GM12873 (cell line): ENCODE measurements at regions not wholly inside any gene's neighbourhood (a gene's known extent, or its start where the extent isn't known, plus 50 kb on each side); places are given as distances from the start of the nearest gene placed in this dataset.

Experiments
- TF ChIP-seq, protein P1 (sequence below): IDR thresholded peaks from 2 replicates; pipeline ENCODE4 v1.5.1; 2012; ENCODE audit warnings: low read depth, mild to moderate bottlenecking, moderate library complexity, low read length, control low read depth; ENCODE audit not compliant: insufficient read depth; ENCODE audit errors: missing control alignments

DNA sequence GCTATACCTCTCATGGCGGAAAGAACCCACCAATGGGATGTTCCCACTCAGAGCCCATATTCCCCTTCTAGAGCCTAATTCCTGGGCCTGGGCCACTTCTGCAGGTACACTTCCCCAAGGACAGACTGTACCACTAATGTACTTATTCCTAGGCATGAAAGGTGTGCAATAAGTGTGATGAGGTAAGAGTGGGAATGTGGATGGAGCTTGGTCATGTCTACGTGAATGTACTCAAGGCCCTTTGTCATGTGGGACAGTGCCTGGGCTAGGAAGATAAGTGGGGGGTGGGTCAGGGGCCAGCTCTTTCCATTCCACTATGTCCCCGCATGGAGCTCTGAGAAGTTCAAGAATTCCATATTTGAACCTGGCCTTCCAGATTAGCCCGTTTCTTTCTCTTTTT is 63.4 kb upstream of the FUT8 start:
- TF ChIP-seq, protein P1, sequence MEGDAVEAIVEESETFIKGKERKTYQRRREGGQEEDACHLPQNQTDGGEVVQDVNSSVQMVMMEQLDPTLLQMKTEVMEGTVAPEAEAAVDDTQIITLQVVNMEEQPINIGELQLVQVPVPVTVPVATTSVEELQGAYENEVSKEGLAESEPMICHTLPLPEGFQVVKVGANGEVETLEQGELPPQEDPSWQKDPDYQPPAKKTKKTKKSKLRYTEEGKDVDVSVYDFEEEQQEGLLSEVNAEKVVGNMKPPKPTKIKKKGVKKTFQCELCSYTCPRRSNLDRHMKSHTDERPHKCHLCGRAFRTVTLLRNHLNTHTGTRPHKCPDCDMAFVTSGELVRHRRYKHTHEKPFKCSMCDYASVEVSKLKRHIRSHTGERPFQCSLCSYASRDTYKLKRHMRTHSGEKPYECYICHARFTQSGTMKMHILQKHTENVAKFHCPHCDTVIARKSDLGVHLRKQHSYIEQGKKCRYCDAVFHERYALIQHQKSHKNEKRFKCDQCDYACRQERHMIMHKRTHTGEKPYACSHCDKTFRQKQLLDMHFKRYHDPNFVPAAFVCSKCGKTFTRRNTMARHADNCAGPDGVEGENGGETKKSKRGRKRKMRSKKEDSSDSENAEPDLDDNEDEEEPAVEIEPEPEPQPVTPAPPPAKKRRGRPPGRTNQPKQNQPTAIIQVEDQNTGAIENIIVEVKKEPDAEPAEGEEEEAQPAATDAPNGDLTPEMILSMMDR, result no peak

DNA sequence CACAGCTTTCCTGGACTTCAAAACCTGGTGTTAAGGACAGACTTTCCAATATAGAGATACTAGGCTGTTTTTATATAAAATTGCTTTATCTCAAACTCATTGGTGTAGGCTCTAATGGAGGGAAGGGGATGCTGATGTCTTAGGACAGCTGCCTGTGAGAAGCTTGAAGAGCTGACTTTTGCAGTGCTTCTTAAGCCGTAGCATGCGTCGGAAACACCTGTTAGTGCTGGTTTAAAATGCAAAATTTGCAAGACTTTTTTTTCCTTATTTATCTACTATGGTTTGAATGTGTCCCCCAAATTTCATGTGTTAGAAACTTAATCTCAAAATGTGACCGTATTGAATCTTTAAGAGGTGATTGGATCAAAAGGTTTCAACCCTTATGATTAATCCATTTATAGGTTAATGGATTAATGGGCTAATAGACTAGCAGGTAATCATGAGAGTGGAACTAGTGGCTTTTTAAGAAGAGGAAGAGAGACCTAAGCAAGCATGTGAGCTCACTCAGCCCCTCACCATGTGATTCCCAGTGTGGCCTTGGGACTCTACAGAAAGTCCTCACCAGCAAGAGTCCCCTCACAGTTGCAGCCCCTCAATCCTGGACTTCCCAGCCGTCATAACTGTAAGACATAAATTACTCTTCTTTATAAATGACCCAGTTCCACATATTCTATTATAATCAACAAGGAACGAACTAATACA is 60.9 kb upstream of the FUT8 start:
- TF ChIP-seq, protein P1, result no peak

DNA sequence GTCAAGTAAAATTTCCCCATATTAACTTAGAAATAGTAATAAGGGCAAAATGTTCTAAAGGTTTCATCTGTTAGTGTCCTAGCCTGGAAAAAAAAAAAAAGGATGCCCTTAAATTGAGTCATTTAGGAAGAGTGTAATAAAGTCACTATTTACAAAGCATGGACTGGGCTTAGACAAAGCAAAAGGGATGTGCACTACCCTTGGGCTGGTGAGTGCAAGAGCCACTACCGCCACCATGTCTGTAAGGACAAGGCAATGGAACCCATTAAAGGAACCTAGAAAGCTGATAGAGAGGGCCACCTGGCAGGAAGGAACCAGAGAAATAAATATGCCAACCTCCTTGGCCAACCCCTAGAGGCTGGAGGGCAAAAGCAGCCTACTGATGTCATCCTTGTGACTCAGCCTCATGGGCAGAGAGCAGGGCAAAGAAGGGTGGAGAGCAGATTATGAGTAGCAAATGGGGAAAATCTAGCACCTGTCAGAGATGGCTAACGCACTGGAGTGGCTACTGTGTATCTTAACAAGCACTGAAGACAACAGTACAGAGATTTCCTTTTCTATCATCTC is 59.5 kb upstream of the FUT8 start:
- TF ChIP-seq, protein P1, result no peak

DNA sequence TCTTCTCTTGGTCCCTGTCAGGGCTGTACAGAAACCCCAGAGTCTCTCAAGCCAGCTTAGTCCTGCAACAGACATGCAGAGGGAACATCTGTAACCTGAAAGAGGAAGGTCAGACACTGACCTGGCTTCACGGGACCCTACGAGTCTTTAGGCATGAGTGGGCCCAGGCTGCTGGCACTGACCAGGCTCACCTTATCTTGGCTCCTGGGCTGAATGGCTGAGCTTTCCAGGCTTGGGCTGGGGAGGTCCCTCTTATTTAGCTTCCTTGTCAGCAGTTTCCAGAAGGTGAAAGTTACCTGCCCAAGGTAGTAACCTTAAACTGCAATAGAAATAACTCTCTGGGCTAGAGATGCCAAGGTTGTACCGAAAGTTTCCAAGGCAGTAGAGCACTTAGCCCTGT is 58.4 kb upstream of the FUT8 start:
- TF ChIP-seq, protein P1, result no peak

DNA sequence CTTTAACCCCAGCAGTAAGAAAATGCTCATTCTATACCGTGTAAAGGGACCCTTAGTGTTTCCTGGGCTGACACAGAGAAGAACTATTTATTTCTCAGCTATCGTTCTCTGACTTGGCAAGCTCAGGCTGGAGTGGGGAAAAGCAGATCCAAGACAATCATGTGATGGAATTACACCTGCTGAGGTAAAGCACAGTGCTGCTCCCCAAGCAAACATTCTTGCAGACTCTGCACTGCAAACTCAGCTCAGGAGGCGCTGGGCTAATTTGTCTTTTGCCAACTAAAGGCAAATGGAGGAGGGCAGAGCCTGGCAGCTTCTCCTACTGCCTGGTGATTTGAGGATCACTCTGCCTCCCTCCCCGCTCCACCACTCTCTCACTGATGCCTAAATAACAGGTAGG is 57.8 kb upstream of the FUT8 start:
- TF ChIP-seq, protein P1, result no peak

DNA sequence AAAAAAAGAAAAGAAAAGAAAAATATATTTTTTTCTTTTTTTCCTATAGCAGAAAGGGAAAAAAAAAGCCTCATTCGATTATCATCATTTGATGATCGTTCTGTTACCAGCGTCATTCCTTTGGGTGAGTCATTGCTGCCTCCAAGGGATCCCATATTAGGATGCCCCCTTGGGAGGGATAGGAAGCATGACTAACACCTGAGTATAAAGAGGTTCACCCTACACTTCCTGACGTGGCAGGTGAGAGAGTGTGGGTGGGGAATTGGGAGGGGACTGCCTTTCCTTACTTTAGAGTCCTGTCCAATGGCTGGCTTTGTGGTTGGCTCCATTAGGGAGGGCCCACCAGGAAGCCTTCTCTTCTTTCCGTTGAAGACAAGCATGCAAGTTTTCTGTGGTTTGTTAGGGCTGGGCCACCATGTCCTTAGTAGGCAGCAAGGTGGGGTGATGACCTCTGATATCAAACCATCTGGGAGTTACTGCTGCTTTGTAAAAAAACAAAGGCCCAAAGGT is 56.1 kb upstream of the FUT8 start:
- TF ChIP-seq, protein P1, result no peak

DNA sequence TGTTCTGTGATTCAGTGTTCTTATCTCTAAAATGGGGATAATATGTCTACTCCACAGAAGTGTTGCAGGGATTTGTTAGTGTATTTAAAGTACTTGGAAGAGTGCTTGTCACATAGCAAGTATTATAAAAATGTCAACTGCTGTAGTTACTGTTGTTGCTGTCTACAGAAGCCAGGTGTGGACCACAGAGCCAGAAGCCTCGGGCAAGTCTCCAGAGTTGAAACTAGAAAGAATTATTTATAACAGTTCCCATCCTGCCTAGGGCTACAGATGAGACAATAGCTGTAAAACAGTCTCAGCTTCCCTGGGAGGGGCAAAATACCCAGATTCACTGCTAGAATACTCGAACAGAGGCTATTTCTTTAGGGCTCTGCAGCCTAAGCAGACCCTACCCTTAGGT is 55.4 kb upstream of the FUT8 start:
- TF ChIP-seq, protein P1, result no peak
